Gastrocnemius medialis (tissue), 4 donors: ENCODE measurements at regions not wholly inside any gene's neighbourhood (a gene's known extent, or its start where the extent isn't known, plus 50 kb on each side); places are given as distances from the start of the nearest gene placed in this dataset.

Experiments
- CTCF ChIP-seq, 5 experiments: fragments of 450-650 bp in 3 of 5; fragments of 200-600 bp in 2 of 5; sonication (generic) in 2 of 5; IDR thresholded peaks in 4 of 5; conservative IDR thresholded peaks in 1 of 5; 1 replicate in 4 of 5; 2 replicates in 1 of 5; pipeline ENCODE4 v1.5.1; 2016 to 2019; ENCODE audit warnings: antibody characterized with exemption in 5 of 5, mild to moderate bottlenecking in 3 of 5, moderate library complexity in 3 of 5
- POLR2A ChIP-seq, 2 donors: fragments of 450-650 bp; IDR thresholded peaks; one replicate each; pipeline ENCODE4 v1.6.1; 2017; ENCODE audit warnings: antibody characterized with exemption in 2 of 2, mild to moderate bottlenecking in 2 of 2, moderate library complexity in 2 of 2

GRCh38 chr13:83184819-83185218 is 697.5 kb downstream of the SLITRK1 start:
- no peak for TF ChIP-seq CTCF (IDR thresholded peaks at IDR 0.05 in 4 of 5, conservative IDR thresholded peaks at IDR 0.05 in 1 of 5)
- TF ChIP-seq POLR2A (IDR thresholded peaks at IDR 0.05): no peak
